CD4-positive, alpha-beta T cell treated with Interferon gamma for 1 hour (primary cell): ENCODE measurements at regions not wholly inside any gene's neighbourhood (a gene's known extent, or its start where the extent isn't known, plus 50 kb on each side); places are given as distances from the start of the nearest gene placed in this dataset.

Experiments used
- DNase-seq: peaks from one replicate; pipeline ENCODE4 v3.0.0-alpha.2; 2020

DNA sequence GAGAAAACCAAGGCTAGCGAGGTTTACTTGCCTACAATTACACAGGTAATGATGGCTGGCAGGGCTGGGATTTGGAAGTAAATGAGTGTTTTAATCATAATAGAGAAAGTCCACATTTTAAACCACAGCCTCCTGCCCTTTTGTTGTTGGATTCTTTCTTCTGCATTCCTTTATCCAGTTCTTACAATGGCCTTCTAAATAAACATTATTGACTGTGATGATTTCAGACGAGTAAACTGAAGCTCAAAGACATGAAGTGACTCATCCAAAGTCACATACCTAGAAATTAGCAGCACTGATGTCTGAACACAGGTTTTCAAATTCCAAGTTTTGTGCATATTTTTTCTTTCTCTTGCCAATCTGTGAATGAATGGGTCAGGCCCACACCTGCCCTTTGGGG, 51.2 kb upstream of the C1QTNF7 start:
- no peak for DNase-seq
